Neural progenitor cell (in vitro differentiated cells): ENCODE measurements at regions not wholly inside any gene's neighbourhood (a gene's known extent, or its start where the extent isn't known, plus 50 kb on each side); places are given as distances from the start of the nearest gene placed in this dataset.

Experiments used
- CTCF ChIP-seq: fragments of 200-600 bp; sonication (generic); IDR thresholded peaks from 2 replicates; pipeline ENCODE4 v1.5.1; 2017; ENCODE audit warnings: antibody characterized with exemption, mild to moderate bottlenecking
- EZH2 ChIP-seq: fragments of 200-600 bp; sonication (generic); IDR thresholded peaks from 2 replicates; pipeline ENCODE4 v1.6.1; 2017; ENCODE audit warnings: antibody characterized with exemption, mild to moderate bottlenecking, moderate library complexity
- EZH2phosphoT487 ChIP-seq: fragments of 200-600 bp; sonication (generic); IDR thresholded peaks from 2 replicates; pipeline ENCODE4 v1.6.1; 2017; ENCODE audit warnings: antibody characterized with exemption

GRCh38 chr2:183868707-183869106 is 729.6 kb upstream of the ZNF804A start:
- TF ChIP-seq CTCF (no peak), EZH2 (no peak), EZH2phosphoT487 (no peak)
